ENCODE measurements at regions not wholly inside any gene's neighbourhood (a gene's known extent, or its start where the extent isn't known, plus 50 kb on each side); places are given as distances from the start of the nearest gene placed in this dataset.

DNA sequence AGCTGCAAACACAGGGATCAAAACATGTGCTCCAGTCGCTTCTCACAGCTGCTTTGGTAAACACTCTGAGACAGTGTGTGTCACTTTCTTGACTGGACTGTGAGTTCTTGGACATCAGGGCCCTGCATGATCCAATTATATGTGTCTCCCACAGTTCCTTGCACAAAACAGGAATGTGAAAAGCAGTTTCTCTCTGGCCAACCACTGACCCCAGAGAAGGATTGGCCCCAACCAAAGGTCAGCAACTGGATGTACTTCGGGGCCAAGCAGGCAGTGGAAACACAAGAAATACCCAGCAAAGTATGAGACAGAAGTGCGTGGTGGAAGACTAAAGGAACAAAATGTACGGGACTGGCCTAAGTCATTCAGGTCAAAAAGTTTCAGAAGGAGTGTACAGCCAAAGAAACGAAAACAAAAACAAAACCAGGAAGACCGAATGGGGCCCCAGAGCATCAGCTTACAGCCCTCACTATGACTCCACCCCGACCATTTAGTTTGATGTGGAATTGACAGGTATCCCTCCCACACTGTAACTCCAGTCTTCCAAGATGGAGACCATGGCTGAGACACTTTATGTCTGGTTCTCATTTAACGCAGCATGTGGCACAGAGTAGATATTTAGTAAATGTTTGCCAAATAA is 76.7 kb upstream of the LPP start:
- Mint-ChIP-seq H3K27ac (no peak overlapping the region), H3K4me3 (no peak overlapping the region), H3K4me1 (ENCODE audit: unreplicated experiment) (peaks cover 4% of the 10 kb centered on the region), H3K27me3 (no peaks in the 10 kb centered on the region), H3K9me3 (peaks cover 6% of the 10 kb centered on the region), H3K36me3 (no peaks in the 10 kb centered on the region)
- TF ChIP-seq, protein P1, sequence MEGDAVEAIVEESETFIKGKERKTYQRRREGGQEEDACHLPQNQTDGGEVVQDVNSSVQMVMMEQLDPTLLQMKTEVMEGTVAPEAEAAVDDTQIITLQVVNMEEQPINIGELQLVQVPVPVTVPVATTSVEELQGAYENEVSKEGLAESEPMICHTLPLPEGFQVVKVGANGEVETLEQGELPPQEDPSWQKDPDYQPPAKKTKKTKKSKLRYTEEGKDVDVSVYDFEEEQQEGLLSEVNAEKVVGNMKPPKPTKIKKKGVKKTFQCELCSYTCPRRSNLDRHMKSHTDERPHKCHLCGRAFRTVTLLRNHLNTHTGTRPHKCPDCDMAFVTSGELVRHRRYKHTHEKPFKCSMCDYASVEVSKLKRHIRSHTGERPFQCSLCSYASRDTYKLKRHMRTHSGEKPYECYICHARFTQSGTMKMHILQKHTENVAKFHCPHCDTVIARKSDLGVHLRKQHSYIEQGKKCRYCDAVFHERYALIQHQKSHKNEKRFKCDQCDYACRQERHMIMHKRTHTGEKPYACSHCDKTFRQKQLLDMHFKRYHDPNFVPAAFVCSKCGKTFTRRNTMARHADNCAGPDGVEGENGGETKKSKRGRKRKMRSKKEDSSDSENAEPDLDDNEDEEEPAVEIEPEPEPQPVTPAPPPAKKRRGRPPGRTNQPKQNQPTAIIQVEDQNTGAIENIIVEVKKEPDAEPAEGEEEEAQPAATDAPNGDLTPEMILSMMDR (conservative IDR thresholded peaks at IDR 0.05) = no peak
- DNase-seq (ENCODE audit: extremely low spot score, unreplicated experiment) = no peak

DNA sequence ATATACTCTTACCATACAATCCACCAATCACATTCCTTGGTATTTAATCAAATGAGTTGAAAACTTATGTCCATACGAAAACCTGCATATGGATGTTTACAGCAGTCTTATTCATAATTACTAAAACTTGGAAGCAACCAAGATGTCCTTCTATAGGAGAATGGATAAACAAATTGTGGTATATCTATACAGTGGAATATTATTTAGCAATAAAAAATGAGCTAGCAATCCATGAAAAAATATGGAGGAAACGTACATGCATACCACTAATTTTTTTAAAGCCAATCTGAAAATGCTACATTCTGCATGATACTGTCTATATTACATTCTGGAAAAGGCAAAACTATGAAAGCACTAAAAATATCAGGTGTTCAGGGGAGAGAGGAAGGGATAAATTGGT is 73.9 kb upstream of the LPP start:
- Mint-ChIP-seq H3K27me3 (no peaks in the 10 kb centered on the region), H3K9me3 (peaks cover 6% of the 10 kb centered on the region), H3K36me3 (no peaks in the 10 kb centered on the region), H3K4me1 (ENCODE audit: unreplicated experiment) (no peaks in the 10 kb centered on the region), H3K4me3 (no peak overlapping the region), H3K27ac (no peak overlapping the region)
- TF ChIP-seq, protein P1 (conservative IDR thresholded peaks at IDR 0.05) = no peak
- no peak for DNase-seq (ENCODE audit: extremely low spot score, unreplicated experiment)

DNA sequence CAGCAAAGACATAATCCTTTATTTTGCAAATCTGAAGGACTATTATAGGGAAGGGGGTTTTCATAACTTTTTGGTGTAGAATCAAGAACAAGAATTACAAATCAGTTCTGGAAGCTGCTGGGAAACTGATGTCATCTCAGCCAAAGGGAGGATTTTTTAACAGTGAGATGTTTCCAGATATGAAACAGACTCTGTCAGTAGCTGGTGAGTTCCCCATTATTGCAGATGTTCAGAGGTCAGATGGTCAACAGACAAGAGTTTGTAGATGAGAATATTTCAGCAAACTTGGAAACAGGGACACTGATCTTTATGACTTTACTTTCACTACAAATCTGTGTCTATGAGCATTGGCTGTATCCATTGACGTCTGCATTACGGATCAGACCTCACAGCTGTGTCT is 71.9 kb upstream of the LPP start:
- Mint-ChIP-seq H3K4me3 (no peak overlapping the region), H3K27me3 (no peaks in the 10 kb centered on the region), H3K27ac (no peak overlapping the region), H3K4me1 (ENCODE audit: unreplicated experiment) (peaks cover 8% of the 10 kb centered on the region), H3K36me3 (no peaks in the 10 kb centered on the region), H3K9me3 (peaks cover 6% of the 10 kb centered on the region)
- TF ChIP-seq, protein P1 (conservative IDR thresholded peaks at IDR 0.05) = no peak
- DNase-seq (ENCODE audit: extremely low spot score, unreplicated experiment) = no peak

DNA sequence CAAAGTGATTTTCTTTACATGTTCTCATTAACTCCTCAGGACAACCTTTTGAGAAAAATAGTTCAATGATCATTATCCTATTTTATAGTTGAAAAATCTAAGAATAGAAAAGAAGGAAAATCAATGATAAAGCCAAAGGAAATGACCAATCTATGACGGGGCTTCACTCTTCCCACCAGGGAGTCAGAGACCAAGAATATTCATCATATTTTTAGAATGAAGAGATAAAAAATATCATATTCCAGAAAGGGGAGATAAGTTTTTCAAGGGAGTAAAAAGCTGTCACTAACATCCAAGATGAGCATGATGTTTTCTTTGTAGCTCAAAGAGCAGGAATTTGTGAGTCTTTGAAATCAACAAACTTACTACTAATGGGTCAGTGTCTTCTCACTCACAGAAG is 71.5 kb upstream of the LPP start:
- Mint-ChIP-seq H3K4me1 (ENCODE audit: unreplicated experiment) (peaks cover 8% of the 10 kb centered on the region), H3K4me3 (no peak overlapping the region), H3K36me3 (no peaks in the 10 kb centered on the region), H3K27me3 (no peaks in the 10 kb centered on the region), H3K9me3 (peaks cover 6% of the 10 kb centered on the region), H3K27ac (no peak overlapping the region)
- TF ChIP-seq, protein P1 (conservative IDR thresholded peaks at IDR 0.05) = no peak
- no peak for DNase-seq (ENCODE audit: extremely low spot score, unreplicated experiment)

DNA sequence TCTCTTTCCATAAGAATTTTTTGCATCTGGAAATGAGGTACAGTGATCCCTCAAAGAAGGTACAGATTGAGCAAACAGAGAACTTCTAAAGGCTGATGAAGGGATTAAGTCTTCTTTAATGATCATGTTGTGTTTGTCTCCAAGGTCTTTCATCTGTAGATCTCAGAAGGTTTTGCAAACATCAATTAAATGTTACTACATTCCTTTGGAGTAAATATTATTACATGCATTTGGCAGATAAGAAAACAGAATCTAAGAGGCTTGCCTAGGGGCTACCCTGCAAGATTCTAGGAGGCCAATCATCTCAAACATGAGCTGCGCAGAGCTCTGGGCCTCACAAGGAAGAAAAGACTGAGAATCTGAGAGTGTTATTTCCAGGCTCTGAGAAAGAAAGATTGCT is 70.9 kb upstream of the LPP start:
- TF ChIP-seq, protein P1 (conservative IDR thresholded peaks at IDR 0.05) = no peak
- Mint-ChIP-seq H3K4me3 (no peak overlapping the region), H3K27me3 (no peaks in the 10 kb centered on the region)

More for the DNA sequence above, 70.9 kb upstream of the LPP start:
- Mint-ChIP-seq H3K27ac (no peak overlapping the region), H3K4me1 (ENCODE audit: unreplicated experiment) (peaks cover 8% of the 10 kb centered on the region), H3K9me3 (peaks cover 6% of the 10 kb centered on the region), H3K36me3 (no peaks in the 10 kb centered on the region)
- no peak for DNase-seq (ENCODE audit: extremely low spot score, unreplicated experiment)
